Skeletal muscle cell (primary cell): ENCODE measurements at regions not wholly inside any gene's neighbourhood (a gene's known extent, or its start where the extent isn't known, plus 50 kb on each side); places are given as distances from the start of the nearest gene placed in this dataset.

Experiments
- DNase-seq: peaks from one replicate; pipeline ENCODE4 v3.0.0-alpha.2; 2010; ENCODE audit warnings: low read depth
- H3K4me3 ChIP-seq: 2 replicates; pipeline ENCODE4 v1.5.1; 2011; ENCODE audit warnings: low read depth, mild to moderate bottlenecking, control low read depth, low read length, moderate library complexity

DNA sequence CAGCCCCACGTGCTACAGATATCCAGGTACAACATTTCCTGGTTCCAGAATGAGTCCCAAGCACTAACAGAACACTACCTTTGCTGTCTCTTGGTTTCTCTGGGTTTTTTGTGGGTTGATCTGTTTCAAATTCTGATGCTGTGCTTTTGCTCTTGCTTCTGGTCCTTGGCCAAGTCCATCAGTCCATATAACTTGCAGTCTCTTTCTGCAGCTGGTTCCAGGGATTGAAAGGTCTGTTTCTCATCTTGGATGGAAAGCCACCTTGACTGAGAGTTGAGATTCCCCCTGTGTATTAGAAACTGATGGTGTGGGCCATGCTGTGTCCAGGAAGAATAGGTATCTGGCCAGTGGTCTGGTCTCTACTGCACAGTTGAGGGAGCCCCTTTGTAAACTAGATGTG, 171.1 kb downstream of the JCAD start:
- no peak overlapping the region for H3K4me3 ChIP-seq
- DNase-seq = no peak

DNA sequence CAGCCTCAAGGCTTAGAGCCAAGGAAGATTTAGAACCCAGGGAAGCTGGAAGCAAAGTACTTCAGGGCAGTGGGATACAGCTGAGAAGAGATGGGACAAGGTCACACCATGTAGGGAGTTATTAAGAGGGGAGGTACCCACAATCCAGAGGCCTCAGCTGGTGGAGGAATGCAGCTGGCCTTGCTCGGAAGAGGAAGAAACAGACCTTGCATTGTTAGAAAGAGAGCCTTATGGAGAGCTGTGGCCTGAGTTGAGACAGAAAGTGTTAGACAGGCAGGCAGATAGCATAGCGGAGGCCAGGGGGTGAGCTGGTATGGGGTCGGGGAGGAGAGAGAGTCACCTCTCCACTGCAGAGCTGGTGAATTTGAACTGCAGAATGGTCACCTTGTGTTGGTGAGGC, 173.1 kb downstream of the JCAD start:
- H3K4me3 ChIP-seq = no peak overlapping the region
- no peak for DNase-seq

DNA sequence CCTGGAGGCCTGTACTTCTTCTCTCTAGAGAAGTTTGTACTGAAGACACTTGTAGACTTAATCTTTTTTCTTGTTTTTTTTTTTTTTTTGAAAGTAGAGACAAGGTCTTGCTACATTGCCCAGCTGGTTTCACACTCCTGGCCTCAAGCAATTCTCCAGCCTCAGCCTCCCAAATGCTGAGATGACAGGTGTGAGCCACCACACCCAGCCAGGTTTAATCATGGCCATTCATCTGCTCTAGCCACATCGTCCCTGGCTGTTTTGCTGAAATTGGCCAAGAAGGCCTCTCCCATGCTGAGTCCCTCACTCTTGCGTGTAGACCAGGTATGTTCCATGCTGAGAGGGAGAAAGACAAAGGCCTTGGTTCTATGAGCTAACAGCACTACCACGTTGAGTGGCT, 176.2 kb downstream of the JCAD start:
- no peak for DNase-seq

DNA sequence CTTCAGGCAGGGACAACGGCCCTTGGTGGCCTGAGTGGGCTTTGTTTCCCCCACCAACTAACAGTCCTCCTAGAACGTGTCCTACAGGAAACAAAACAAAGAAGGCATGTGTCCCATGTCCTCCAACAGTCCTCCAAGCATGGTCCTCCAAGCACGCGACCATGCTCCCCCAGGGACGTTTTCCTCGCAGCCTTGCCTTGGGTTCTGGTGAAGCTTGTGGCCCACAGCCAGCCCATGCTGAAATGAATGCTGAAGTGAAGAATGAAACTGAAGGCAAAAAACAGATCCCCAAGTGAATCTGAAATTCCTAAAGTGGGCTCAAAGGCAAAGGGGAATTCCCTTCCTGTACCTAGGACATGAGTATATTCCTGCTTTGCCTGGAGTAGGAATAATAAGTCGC, 176.6 kb downstream of the JCAD start:
- no peak overlapping the region for H3K4me3 ChIP-seq
- DNase-seq = no peak

More for the DNA sequence above, 176.2 kb downstream of the JCAD start:
- H3K4me3 ChIP-seq = no peak overlapping the region

DNA sequence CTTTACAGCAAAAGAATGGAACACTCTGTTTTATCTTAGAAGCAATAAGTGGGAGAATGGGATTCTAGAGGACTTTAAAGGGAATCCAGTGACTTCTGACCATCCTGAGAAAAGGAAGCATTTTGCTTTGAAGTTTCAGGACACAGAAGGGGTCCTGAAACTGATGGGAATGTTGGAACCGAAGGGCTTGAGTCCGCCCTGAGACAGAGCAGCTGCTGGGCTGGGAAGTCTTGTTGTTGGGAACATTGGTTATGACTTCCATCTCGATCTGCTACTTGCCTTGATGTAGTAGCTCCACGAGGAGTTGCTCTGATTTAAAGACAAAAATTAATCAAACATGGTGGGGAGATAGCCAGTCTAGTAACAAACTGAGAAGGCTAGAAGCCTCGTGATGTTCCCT, 177.6 kb downstream of the JCAD start:
- H3K4me3 ChIP-seq = no peak overlapping the region
- DNase-seq = no peak

DNA sequence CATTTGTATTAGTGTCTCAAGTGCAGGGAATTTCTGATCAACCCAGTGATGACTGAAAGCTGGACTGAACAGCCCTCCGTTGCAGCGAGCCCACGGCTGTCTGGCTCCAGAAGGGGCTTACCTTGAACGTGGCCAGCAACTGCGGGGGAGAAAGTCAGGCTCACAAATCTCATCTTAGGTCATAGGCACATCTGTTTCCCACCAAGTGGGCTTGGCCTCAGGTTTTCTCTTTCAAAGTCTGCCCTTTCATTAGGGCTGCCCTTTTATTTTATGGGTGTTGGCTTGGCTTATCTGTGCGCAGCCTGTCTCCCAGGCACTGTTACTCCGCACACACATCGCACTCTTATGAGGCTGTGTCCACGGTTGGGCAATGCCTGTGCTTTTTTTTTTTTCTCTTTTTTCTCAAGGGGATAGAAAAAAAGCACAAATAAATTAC, 178.0 kb downstream of the JCAD start:
- no peak for DNase-seq
- H3K4me3 ChIP-seq = no peak overlapping the region

DNA sequence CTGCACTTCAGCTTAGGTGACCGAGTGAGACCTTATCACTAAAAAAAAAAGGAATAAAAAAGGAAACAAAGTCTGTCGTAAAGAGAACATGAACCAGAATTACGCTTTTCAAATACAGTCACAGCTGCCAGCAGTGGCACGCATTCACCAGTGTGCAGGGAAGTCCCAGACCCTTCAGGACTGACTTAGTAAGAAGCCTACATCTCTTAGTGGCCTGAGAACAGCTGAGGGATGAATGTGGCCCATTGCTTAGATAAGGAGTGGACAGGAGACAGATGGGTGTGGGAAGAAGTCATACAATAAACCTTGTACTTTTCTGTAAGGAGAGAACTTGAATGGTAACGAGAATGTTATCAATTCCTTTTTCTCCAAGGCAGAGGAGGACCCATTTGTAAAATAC, 178.5 kb downstream of the JCAD start:
- DNase-seq = no peak
- no peak overlapping the region for H3K4me3 ChIP-seq

DNA sequence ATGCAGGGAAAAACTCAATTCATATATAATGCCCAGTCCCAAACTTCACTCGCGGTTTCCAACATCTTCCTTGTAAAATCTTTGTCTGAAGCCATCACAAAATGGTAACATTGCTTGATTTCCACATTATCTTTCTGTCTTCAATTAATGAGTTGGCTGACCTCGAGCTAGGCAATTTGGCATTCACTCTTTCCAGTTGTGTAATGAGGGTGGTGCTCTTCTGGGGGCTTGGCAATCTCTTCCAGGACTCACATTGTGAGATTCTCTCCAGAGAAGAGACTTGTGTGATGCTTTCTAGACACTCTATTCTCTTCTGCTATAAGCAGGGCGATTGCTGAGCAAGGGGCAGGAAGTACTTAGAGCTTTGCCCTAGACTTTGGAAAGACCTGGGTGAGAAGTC, 179.5 kb downstream of the JCAD start:
- DNase-seq = no peak
- H3K4me3 ChIP-seq = no peak overlapping the region

DNA sequence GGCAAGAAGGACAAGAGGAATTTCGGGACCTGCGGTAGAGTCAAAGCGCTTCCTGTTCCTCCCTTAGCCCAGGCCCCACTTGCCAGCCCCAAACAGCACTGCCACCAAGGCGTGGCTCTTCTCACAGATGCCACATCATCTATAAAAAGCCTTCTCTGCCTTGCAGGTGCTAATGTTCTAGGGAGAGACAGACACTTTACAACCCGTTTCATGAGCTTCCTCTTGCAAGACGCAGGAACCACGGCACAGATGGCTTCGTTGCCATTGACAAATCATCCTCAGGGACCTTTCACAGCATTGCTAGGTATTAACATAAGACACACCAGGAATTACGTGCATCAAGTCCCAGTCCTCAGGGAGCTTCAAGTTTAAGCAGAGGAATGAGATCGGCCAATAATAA, 180.9 kb downstream of the JCAD start:
- H3K4me3 ChIP-seq = no peak overlapping the region
- no peak for DNase-seq

DNA sequence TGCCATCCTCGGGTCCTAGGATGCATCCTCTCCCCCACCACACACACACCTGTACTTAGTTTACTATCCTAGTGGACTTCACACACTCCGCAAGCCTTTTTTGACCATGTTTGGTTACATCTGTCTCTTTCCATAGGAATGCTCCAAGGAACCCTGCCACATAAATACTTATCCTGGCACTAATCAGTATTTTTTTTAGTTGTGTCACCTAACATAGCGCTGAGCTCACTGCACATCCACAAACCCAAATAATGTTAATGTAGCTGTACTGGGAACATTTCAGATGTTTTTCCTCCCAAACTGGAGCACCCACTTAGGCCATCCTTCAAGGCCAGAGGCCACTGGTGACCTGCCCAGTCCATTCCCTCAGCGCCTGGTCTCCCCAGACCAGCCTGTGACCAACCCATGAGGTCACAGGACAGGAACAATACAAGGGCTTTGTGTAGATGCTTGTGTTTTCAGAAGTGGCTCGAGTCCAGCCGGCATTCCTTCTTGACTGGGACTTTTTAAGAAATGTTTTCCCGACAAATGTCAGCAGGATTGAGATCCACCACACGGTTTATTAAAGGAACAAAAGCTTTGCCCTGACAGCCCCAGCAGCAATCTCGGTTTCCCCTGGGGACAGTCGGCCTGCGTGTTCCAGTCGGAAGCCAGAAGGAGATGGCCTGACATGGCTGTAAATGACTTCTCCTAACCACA, 181.4 kb downstream of the JCAD start:
- DNase-seq = no peak
- no peak overlapping the region for H3K4me3 ChIP-seq

DNA sequence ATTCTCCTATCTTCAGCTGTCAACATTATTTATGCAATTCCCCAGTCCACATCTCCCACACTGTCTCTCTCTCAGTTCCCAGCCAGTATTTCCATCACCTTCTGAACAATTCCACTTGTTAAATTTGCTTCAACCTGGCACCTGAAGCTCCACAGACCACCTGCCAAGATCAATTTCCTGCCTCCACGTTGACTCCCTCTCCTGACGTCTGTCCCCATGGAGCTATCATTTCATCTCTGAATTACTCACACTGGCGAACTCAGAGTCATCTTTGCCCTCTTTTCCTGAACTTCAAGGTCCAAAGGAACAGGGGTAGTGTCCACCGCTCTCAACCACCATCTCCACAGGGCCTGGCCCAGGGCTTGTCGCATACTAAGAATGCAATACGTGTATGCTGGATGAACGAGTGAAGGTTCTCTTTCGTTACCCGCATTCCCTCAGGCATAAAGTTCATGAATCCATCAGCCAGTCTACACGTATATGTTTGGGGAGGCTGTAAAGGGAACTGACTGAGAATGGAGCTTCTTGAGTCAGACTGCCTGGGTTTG, 183.3 kb downstream of the JCAD start:
- H3K4me3 ChIP-seq = no peak overlapping the region

DNA sequence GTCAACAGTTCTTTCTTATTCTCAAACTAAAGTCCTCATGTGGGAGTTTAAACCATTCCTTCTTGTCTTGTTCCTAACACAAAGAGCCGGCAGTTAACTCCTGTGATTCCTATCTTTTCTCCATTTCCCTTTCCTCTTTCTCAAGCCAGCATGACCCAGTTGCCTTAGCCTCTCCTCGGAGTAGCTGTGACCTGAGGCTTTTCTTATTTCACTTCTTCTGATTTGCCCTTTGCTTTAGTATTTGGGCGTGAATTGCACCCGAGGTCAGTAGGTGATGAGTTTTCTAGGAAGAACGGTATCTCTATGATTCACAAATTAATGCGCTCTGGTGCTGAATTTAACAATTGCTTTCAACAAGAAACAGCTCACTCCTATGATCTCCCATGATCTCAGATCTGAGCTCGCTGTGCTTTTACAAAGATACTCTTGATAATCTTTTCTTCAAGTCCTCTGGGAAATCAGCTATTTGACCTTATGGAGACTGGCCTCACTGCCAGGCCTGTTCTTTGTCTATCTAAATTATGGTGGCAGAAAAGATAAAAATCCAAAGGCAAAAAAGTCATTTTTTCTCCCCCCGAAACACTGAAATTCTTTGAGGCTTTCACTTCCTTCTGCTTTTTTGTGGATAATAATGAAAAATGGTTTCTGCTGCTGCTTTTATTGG, 184.6 kb downstream of the JCAD start:
- no peak overlapping the region for H3K4me3 ChIP-seq
- no peak for DNase-seq

More for the DNA sequence above, 183.3 kb downstream of the JCAD start:
- DNase-seq = no peak

DNA sequence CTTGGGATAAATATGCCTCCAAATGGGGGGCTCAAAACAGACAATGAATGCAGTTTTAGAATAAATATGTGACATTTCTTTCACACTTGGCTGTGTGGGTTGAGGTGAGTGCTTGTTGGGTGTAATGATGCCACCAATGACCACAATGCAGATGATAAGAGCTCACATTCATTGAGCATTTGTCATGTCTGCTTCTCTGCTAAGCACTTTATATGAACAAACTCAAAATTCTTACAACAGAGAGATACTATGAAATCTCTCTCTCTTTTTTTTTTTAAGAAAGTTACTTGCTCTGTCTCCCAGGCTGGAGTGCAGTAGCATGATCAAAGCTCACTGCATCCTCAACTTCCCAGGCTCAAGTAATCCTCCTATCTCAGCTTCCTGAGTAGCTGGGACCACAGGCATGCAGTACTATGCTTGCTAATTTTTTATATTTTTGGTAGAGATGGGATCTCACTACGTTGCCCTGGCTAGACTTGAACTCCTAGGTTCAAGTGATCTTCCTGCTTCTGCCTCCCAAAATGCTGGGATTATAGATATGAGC, 185.4 kb downstream of the JCAD start:
- H3K4me3 ChIP-seq = no peak overlapping the region
- DNase-seq = no peak

DNA sequence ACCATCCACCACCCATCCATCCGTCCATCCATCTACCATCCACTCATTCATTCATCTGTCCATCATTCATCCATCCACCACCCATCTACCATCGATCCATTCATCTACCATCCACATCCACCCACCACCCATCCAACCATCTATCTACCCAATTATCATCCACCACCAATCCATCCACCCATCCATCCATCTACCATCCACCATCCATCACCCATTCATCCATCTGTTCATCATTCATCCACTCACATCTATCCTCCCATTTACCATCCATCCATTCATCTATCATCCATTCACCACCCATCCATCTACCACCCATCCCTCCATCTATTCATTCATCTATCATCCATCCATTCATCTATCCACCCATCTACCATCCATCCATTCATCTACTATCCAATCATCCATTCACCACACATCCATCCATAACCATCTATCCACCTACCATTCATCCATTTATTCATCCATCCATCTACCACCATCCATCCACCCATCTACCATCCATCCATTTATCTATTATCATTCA, 188.8 kb downstream of the JCAD start:
- DNase-seq = no peak
- no peak overlapping the region for H3K4me3 ChIP-seq

DNA sequence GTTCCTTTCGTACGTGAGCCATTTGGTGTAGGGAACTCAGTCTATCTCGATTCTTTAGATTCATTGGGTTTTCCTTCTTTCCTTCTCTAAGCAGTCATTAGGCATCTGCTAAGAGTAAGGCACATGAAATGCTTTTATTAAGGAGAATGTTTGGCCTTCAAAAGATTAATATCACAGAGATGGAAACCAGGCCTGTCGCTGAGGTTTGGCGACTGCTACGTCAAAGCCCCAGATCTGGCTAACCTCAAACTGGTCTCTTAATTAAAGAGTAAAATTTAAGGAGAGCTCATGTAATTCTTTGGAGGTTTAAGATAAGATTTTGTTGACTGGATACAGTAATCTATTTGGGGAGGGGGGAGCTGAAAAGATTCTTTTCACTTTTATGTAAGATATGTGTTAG, 189.8 kb downstream of the JCAD start:
- no peak overlapping the region for H3K4me3 ChIP-seq
- no peak for DNase-seq

DNA sequence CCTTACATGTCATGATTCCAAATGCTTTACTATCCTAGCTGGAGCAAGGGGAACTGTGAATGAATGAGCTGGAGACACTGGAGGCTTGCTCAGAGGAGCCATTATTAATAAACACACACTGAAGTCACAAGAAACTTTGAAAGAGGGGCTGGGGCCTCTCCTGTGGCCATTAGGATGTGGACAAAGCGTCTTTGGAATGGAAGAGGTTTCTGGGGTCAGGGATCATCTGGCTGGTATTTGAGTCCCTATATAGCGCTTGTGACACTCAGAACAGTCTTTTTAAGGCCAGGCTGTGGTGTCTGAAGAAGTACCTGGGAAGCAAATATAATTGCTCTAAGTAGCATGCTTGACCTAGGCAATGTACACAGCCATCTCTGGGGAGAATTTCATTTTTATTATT, 193.0 kb downstream of the JCAD start:
- no peak for DNase-seq
- no peak overlapping the region for H3K4me3 ChIP-seq

DNA sequence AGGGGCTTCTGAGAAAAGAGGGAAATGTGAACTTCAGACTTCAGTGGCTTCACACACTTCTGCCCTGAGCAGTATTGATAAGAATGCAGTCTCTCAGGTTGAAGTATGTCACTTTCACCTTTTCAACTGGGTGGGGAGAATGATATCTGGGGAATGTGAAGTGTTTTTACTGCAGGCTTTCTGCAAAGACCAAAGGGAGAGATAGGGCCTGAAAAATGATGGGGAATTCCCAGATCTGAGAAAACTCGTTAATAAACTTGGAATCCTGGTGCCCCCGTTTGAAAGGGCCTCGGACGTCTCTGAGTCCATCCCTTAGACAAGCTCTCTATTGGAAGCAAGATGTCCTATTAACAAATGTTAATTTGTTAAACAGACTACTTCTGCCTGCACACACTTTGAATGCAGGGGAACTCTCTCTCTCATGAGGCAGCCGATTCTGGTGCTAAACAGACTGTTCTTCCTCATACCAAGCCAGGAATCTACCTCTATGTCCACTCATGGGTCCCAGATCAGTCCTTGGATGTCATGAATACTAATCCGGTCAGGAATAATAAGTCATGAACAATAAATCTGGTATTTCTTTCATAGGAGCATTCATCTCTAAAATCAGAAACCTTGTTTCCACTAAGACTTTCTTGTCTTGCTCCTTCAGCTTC, 193.6 kb downstream of the JCAD start:
- H3K4me3 ChIP-seq = no peak overlapping the region

DNA sequence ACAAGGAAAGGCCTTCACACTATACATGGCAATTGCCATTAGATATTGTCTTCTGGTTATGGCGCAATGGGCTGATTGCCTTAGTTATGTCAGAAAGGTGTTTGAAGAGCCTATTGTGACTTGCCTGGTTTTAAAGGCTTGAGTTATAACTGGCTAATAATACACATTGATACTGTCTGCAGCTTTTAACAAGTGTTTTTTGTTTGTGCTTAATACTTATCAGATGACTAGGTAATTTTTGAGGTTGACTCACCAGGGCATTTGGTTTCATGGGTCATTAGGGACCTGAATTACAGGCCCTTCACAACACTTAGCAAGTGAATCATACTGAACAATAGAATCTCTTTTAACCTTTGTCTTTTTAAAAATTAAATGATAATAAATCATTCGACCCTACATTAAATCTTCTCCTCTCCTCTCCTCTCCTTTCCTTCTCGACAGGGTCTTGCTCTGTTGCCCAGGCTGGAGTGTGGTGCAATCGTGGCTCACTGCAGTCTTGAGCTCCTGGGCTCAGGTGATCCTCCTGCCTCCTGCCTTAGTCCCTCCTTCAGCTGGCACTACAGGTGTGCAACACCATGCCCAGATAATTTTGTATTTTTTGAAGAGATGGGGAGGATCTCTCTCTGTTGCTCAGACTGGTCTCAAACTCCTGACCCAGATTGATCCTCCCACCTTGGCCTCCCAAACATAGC, 196.3 kb downstream of the JCAD start:
- H3K4me3 ChIP-seq = no peak overlapping the region

More for the DNA sequence above, 193.6 kb downstream of the JCAD start:
- no peak for DNase-seq

DNA sequence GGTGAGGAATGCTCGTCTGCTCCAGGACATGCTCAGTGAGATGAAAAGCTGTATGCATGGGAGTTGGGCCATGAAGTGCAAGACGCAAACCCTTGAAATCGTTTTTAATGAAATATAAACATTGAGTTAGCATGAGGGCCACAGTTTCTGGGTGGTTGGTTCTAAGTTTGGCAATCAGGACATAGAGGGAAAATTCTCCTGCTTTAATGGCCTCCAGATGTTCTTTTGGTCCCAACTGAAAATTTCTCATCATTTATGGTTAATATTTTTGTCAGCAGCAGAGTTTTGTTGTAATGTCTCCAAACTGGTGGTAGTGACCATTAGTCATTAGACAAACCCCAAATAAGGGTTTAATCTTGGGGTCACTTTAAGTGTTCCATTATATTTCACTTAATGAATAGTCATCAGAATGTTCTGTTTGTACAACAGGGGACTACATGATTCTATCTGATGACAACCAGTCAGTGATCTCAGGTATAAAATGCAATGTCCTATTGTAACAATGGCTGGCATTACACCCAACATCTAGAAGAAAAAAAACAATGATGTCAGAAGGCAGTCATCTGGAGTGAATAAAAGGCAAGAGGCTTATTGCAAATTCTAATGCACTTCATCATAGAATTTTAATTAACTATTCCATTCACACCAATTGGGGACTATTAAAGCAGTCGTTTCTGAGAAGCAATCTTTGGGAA, 197.4 kb downstream of the JCAD start:
- no peak for DNase-seq
- no peak overlapping the region for H3K4me3 ChIP-seq

More for the DNA sequence above, 196.3 kb downstream of the JCAD start:
- DNase-seq = peak; percentile 71
